Endothelial cell of umbilical vein (primary cell): ENCODE measurements at regions not wholly inside any gene's neighbourhood (a gene's known extent, or its start where the extent isn't known, plus 50 kb on each side); places are given as distances from the start of the nearest gene placed in this dataset.

Experiments used
- CTCF ChIP-seq, 2 donors: IDR thresholded peaks; 1 replicate in 1 of 2; 2 replicates in 1 of 2; pipeline ENCODE4 v1.5.1; 2011; ENCODE audit warnings: low read length in 2 of 2, mild to moderate bottlenecking in 2 of 2, moderate library complexity in 2 of 2, control low read depth in 1 of 2, inconsistent platforms in 1 of 2, low read depth in 1 of 2; ENCODE audit not compliant: insufficient read depth in 1 of 2; ENCODE audit errors: extremely low read depth in 1 of 2
- EZH2 ChIP-seq: IDR thresholded peaks from 2 replicates; pipeline ENCODE4 v1.6.1; 2012; ENCODE audit warnings: borderline replicate concordance, low read depth, mild to moderate bottlenecking, moderate library complexity, low read length, inconsistent platforms; ENCODE audit not compliant: severe bottlenecking
- FOS ChIP-seq: IDR thresholded peaks from 2 replicates; pipeline ENCODE4 v1.6.1; 2011; ENCODE audit warnings: mild to moderate bottlenecking, low read length, moderate library complexity, borderline replicate concordance; ENCODE audit not compliant: insufficient read depth
- GATA2 ChIP-seq: IDR thresholded peaks from 2 replicates; pipeline ENCODE4 v1.7.0; 2011; ENCODE audit warnings: low read depth, mild to moderate bottlenecking, moderate library complexity, mixed read lengths, low read length; ENCODE audit not compliant: insufficient read length, insufficient read depth
- JUN ChIP-seq: IDR thresholded peaks from 2 replicates; pipeline ENCODE4 v1.6.1; 2011; ENCODE audit warnings: borderline replicate concordance, low read depth; ENCODE audit not compliant: insufficient read length, insufficient read depth
- MAX ChIP-seq: IDR thresholded peaks from 2 replicates; pipeline ENCODE4 v1.6.1; 2011; ENCODE audit not compliant: insufficient read depth, insufficient read length
- MYC ChIP-seq: IDR thresholded peaks from one replicate; pipeline ENCODE4 v1.6.1; 2011; ENCODE audit warnings: mild to moderate bottlenecking, low read depth, low read length
- POLR2A ChIP-seq: IDR thresholded peaks from 2 replicates; pipeline ENCODE4 v1.6.1; 2012; ENCODE audit warnings: low read depth, mild to moderate bottlenecking, control low read depth, low read length
- POLR2AphosphoS5 ChIP-seq: IDR thresholded peaks from 2 replicates; pipeline ENCODE4 v1.6.1; 2012; ENCODE audit warnings: low read depth, mild to moderate bottlenecking, control low read depth, low read length, moderate library complexity; ENCODE audit not compliant: insufficient read depth

- TF ChIP-seq POLR2A (no peak), CTCF (IDR thresholded peaks at IDR 0.05; ENCODE audit: extremely low read depth in 1 of 2, insufficient read depth in 1 of 2, low read depth in 1 of 2, low read length in 2 of 2) (no peak), POLR2AphosphoS5 (no peak), MAX (no peak), MYC (no peak), FOS (no peak), EZH2 (no peak), JUN (no peak), GATA2 (no peak)
Observed at GRCh38 chr10:14397066-14397465, 66.3 kb upstream of the FRMD4A start.
